ENCODE measurements at regions not wholly inside any gene's neighbourhood (a gene's known extent, or its start where the extent isn't known, plus 50 kb on each side); places are given as distances from the start of the nearest gene placed in this dataset.
"Not testable (repeated sequence)": the region's sequence is repeated elsewhere in the genome, so short reads cannot be mapped to it uniquely, and the experiment has no call there.

DNA sequence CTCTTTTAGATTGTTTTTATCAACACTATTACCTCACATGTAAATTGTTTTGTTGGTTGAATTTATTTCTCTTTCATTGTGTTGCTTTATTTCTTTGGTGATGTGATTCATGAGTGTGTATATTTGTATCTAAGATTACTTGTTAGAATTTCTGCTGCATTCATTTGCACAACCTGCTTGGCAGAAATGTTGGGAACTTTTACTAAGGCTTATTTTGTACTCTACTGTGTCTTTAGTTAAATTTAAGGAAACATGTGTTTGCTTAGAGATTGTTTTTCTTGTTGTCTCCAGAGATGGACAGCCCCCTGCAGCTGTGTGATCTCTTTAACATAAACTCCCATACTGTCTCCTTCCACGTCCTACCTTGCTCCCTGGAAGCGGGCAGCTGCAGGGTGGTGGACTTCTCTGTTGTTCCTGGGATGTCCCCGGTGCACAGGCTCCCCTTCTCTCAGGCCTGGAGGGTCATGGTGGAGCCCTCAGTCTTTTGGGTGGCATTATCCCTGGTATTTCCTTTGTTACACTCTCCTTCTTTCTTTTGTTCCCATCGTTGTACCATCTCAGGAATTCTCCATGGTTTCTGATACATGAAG is 212.0 kb upstream of the SPRY2 start:
- DNase-seq: no peak

DNA sequence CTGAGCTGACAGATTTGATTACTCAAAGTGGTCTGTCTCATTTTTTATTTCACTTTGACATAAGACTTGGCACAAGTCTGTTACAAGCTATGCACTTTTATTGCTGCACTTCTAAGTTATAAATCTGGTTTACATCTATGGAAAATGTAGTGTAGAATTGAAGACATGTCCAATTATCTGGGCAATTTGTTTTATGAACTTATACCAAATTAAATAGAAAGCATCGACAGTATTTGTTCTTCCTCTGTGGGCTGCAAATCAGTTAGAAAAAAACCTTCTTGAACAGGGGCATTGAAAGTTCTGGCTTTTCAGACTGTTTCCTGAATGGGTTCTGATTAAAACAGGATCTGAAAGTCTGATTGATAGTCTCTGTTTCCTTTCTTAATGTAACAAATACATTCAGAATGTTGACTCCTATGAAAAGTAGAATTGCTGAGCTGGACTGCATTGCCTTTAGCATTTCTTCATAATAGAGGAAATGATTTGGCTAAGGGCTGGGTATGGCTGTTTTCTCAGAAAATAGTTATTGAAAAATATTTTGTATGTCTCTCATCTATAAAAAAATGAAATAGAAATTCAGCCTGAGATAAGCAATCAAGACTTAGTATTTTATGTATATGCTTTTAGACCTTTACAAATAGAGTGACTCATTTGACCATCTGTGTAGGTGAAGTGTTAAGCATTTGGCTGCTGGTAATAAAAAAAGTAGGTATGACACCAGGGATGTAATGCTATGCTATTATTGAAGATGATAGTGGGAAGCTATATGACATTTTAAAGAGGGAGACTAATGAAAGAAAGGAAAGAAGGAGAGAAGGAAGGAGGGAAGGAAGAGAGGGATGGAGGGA is 210.9 kb upstream of the SPRY2 start:
- no peak for DNase-seq

DNA sequence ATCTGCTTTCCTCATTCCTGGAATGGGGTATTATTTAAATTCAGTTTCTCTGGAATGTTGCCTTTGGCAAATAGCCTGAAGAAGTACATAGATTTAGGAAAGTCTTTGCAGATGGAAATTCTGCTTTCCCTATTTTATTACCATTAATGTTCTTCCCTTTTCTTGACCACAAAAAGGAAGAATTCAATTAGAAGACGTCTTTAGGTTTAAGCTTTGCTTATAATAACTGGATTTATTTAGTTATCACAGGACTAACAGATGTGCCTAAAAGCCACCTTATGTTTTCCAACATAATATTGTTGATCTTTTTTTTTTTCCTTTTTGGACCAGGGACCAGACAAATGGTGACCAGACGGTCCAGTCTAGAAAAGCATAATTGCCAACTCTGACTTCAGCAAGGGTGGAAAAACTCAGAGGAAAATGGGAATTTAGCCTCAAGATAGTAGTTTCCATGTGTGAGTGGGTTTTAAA is 210.1 kb upstream of the SPRY2 start:
- DNase-seq: no peak

DNA sequence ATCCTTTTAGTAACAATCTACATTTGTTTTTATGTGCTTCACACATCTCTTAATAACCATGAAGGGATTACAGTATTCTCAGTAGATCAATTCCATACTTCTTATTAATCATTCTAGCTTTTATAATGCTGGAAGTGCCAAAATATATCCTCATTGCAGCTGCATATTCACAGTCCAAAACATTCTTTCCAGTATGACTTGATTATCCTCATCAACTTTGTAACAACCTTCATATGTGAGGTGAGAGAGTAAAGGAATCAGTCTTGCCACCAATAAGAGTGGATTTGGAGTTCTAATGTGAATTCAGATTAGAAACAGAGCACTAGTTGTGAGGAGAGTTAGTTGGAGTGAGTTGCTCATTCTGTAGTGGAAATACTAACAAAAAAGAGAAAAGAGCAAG is 208.0 kb upstream of the SPRY2 start:
- DNase-seq: no peak

DNA sequence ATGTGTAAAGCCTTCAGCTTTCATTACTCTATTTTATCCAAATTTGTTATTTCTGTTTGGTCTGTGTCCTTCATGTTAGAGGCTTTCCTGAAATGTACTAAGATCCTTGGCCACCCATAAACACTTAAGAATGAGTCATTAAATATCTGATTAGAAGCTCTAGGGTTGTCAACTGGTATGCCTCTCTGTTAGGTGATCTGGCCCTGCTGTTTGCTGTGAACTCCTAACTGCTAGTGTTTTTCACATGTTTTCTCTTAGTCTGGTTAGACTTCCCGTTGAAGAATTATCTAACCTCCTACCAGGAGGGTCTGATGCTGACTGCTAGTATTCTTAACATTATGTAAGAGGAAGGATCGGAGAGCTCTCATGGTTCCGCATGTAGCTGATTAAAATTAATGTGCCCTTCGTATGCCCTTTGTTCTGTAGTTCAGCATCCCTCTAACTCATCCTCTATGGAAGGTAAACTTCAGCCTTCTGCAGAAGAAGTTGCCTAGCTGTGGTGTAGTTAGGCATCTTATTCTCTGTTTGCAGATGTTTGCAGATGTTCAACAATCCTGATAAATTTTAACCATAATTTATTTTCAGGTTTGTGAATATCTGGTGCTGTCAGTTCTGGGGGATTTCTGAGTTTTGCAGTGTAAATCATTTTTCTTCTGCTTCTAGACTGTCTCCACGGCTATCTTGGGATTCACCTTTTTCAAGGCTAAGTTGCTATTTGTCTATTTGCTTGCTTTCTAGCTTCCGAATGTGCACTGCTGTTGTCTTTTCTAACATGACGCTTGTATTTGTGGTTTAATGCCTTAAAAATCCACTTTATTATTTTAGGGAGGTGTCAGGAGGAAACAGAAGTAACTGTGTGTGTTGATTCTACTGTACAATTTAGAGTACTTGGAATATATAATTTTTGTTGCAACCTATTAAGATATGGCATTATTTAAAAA is 207.2 kb upstream of the SPRY2 start:
- no peak for DNase-seq

DNA sequence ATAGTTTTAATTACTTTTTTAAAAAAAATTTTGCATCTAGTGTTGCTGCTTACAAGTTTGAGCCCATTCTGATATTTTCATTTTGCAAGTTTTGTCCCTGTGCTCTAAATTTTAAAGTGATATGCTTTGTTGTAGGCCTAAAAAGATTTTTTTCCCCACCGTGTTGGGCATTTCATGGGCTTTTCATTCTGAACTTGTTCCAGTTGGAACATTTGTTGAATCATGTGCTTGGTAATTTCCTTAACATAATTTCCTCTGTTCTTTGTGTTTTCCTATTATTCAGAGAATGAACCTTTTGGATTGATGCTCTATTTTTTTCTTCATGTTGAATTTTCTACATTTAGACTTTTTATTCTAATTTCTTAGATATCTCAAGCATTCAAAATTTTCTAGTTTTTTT is 206.4 kb upstream of the SPRY2 start:
- no peak for DNase-seq

DNA sequence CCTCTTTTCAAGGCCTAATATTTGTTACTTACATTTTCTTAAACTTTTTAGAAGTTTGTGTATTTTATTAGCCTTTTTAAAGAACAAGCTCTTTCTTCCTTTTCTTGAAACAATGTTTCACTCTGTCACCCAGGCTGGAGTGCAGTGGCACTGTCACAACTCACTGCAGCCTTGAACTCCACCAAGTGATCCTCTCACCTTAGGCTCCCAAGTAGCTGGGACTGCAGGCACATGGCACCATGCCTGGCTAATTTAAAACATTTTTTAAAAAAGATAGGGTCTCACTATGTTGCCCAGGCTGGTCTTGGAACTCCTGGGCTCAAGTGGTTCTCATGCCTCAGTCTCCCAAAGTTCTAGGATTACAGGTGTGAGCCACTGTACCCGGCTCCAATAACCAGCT is 192.2 kb upstream of the SPRY2 start:
- DNase-seq: no peak

DNA sequence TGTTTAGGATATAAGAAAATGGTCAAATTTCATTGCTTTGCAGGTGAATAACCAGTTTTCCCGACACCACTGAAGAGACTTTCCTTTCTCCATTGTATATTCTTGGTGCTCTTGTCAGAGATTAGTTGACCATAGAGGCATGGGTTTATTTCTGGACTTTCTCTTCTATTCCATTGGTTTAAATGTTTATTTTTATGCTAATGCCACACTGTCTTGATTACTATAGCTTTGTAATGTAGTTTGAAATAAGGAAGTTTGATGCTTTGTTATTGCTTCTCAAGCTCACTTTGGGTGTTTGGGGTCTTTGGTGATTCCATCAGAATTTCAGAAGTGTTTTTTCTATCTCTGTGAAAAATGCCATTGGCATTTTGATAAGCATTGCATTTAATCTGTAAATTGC is 190.0 kb upstream of the SPRY2 start:
- DNase-seq: no peak

DNA sequence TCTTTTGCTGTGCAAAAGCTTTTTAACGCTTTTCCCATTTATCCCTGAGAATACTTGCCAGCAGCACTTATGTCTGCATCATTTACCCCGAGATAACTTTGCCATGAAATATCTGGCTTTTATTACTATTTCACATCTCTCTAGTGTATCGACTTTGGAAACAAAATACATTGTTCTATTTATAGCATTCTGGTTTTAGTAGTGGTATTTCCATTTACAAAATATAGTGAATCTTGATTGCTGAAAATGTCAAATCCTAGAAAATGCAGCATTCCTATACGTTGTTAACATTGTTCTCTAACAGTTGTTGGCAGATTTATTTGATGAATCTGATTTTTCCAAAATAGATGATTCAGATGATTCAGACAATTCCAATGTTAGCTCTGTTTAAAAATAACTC is 189.3 kb upstream of the SPRY2 start:
- DNase-seq: no peak

DNA sequence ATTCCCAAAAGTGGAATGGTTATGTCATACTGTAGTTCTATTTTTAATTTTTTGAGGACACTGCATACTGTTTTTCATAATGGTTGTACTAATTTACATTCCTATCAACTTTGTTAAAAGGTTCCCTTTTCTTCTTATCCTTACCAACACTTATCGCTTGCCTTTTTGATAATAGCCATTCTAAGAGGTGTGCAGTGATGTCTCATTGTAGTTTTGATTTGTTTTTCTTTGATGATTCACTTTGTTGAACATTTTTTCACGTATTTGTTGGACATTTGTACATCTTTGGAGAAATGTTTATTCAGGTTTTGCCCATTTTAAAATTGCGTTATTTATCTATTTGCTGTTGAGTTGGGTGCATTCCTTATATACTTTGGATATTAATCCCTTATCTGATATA is 188.8 kb upstream of the SPRY2 start:
- no peak for DNase-seq

DNA sequence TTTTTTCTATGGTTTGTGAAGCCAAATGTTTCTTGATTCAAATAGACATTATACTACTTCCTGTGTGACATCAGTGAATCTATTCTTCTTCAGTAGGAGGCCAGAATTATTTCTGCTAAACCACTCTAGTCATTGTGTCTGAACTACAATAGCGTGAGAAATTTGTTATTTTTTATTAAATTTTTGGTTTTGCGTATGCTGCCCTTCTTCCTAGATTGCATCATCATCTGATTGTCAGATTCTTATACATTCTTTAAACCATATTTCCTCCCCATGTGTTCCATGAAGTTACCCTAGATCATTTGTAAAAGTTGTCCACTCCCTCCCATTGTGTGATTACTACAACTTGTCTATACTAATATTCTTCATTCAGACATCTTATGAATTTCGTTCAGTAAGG is 187.8 kb upstream of the SPRY2 start:
- no peak for DNase-seq

DNA sequence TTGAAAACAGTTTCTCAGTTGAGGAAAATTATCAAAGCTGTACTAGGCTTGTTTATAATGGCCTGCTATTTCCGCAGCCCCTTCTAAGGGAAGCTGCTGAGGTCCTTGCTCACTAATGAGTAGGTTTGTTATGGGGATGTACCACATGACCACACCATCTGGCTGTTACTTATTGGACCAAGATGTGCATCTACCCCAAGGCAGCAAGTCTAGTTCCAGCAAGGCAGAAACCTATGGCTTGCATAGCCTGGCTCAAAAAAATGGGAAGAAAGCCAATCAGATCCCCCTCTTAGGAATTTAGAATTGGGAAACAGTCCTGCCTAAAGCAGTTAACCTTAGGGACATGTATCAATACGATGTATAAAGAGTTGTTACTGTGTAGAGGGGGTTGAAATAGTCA is 186.5 kb upstream of the SPRY2 start:
- DNase-seq: no peak

DNA sequence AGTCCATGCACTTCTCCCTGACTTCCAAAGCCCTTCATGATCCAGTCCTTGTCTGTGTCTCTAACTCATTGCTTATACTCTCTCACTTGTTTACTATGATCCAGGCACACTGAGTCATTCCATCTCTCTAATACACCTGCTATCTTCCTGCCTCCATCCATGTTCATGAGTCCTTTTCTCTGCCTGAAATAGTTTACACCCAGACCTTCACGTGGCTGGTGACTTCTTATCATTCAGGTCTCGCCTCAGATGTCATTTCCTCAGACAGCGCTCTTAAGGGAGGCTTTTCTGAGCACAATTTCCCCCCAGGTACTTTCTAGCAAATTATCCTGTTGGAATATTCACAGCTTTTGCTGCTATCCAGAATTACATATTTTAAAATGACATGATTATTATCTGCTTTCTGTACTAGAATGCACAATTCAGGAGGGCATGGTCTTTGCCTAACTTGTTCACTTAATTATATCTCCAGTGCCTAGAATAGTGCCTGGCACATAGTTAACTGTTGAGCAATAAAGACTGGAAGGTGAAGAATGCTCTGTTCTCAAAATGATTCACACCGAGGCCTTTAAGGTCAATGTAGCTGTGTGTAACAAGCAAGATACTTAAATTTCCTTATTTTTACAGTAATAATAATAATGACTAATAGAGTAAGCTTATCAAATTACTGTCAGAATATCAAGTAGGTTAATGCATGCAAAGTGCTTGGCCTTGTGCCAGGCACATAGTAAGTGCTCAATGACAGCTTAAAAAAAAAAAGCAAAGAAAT is 183.7 kb upstream of the SPRY2 start:
- DNase-seq: no peak

DNA sequence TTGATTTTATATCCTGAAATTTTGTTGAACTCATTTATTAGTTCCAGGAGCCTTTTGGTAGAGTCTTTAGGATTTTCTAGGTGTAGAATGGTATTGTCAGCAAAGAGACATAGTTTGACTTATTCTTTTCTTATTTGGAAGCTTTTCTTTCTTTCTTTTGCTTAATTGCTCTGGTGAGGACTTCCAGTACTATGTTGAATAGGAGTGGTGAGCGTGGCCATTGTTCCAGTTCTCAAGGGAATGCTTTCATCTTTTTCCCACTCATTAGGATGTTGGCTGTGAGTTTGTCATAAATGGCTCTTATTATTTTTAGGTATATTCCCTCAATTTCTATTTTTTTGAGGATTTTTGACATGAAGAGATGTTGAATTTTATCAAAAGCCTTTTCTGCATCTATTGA is 182.2 kb upstream of the SPRY2 start:
- no peak for DNase-seq

DNA sequence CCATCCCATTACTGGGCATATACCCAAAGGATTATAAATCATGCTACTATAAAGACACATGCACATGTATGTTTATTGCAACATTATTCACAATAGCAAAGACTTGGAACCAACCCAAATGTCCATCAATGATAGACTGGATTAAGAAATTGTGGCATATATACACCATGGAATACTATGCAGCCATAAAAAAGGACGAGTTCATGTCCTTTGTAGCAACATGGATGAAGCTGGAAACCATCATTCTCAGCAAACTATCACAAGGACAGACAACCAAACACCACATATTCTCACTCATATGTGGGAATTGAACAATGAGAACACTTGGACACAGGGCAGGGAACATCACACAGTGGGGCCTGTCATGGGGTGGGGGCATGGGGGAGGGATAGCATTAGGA is 181.5 kb upstream of the SPRY2 start:
- DNase-seq: not testable (repeated sequence)

DNA sequence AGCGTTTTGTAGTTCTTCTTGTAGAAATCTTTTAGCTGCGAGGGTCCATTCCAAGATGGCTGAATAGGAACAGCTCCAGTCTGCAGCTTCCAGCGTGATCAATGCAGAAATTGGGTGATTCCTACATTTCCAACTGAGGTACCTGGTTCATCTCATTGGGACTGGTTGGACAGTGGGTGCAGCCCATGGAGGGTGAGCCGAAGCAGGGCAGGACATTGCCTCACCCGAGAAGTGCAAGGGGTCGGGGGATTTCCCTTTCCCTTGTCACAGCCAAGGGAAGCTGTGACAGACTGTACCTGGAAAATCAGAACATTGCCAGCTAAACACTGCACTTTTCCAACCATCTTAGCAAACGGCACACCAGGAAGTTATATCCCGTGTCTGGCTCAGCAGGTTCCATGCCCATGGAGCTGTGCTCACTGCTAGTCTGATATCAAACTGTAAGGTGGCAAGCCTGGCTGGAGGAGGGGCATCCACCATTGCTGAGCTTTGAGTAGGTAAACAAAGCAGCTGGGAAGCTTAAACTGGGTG is 176.0 kb upstream of the SPRY2 start:
- no peak for DNase-seq

DNA sequence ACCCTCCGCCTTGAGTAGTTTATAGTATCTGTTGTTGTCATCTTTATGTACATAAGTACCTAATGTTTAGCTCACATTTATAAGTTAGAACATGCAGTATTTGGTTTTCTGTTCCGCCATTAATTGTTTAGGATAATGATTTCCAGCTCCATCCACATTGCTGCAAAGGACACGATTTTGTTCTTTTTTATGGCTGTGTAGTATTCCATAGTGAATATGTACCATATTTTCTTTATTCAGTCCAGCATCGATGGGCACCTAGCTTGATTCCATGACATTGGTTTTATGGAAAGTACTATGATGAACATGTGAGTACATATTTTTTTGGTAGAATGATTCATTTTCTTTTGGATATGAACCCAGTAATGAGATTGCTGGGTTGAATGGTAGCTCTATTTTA is 174.4 kb upstream of the SPRY2 start:
- DNase-seq: no peak

DNA sequence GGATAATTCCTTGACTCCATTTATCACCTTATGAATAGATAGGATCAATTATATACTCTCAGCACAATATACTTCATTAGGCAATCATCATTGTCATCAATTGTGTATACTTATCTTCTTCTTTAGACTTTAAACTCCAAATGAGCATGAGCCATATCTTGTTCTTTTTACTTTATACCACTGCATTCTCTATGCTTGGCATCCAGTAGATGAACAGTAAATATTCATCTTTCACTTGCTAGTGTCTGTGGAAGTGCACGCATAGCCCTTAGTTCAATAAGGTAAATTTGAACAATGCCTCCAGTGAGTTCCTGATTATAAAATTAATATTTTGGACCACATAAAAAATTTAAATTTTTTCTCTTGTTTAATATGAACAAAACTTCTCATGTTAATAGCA is 172.3 kb upstream of the SPRY2 start:
- no peak for DNase-seq

DNA sequence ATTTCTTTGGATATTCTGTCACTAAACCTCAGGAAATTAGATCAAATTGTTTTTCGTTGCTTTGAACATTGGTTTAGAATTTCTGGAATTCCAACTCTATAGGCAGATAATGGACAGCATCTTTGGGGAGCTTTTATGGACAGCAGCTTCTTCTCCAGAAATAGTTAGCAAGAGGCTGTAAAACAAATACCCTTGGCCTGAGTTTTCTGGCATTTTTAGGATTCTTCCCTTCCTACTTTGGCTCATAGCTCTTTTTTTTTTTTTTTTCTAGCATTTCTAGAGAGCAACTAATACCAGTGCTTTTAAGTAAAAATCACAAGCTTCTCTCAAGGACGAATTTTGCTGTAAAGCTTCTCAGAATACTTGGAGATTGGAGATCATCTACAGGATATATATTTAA is 169.8 kb upstream of the SPRY2 start:
- DNase-seq: no peak

DNA sequence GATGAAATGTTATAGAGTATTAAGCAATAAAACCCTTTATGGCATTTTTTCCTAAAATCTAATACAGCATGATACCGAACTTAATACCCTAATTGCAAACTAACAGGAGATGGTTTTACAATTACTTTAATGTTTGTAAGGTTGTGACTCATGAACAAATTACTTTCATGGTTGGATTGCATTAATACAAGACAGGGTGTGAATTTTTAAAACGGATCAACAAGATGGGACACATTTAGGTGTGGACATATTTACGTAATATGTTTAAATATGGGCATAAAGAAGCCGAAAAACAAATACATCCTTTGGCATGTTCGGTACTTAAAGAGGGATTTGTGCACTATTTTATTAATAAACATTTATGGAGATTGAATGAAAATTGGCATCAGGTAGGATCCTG is 168.3 kb upstream of the SPRY2 start:
- DNase-seq: no peak

DNA sequence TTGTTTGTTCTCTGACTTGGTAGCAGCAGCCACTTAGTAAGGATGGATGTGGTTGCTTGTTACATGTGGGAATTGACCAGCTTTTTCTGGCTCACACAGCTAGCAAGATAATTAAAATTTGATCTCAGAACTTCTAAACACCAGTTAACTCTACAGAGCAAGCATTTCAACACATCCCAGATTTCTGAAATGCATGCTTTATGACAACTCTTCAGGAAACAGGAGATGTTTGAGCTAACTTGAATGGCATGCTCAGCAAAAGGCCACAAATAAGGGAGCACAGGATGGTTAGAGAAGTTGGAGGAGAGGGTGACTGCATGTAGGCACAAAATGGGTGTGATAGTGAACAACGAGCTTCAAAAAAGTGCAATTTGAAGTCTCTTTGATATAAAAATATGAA is 167.1 kb upstream of the SPRY2 start:
- no peak for DNase-seq

DNA sequence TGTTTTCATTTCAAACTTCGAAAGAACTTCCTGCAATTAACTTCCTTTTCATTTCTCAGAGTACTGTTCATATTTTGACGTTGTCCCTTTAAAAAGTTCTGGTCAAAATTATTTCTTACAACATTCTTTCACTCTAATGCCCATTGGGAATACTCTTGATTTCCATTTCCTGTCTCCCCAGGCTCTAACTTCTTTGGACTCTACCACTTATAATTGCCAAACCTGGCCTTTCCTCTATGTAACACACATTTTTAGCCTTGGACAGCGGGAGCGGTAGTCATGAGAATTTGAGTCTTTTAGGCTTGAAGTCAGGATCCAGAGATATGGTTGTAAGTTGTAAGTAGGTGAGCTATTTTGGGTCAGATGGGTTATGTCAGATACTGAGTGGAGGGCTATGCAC is 163.5 kb upstream of the SPRY2 start:
- no peak for DNase-seq

DNA sequence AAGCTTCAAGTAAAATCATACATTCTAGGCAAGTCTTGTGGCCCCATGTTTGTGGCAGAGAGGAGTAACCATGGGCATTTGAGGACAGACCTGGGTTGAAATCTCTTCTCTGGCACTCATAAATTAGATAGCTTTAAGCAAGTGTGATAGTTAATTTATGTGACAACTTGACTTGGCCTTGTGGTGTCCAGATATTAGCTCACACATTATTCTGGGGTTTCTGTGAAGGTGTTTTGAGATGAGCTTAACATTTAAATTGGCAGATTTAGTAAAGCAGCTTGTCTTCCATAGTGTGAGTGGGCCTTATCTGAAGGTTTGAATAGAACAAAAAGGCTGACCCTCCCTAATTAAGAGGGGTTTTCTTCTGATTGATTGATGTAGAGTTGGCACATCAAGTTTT is 161.4 kb upstream of the SPRY2 start:
- DNase-seq: no peak
